ENCODE measurements at regions not wholly inside any gene's neighbourhood (a gene's known extent, or its start where the extent isn't known, plus 50 kb on each side); places are given as distances from the start of the nearest gene placed in this dataset.

DNA sequence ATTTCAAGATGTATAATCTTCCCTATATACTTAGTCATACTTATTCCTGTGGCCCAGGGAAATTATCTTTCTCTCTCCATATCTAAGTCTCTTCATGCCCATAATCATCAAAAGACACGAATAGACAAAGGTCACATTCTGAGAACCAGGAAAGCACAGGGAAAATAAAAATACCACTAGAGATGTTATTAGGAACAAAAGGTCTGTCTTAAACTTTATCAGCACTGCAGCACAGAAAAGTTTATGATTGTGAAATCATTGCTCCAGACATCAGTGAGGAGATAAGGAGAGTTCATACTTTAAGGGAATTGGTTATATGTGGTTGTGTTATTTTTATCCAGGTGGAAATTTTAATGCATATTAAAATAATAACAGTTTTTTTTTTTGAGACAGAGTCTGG lies 974.6 kb upstream of the CELF2 start:
- TF ChIP-seq ZNF274 (IDR thresholded peaks at IDR 0.05; ENCODE audit: low read depth, low read length) = no peak
- TF ChIP-seq, protein P1, sequence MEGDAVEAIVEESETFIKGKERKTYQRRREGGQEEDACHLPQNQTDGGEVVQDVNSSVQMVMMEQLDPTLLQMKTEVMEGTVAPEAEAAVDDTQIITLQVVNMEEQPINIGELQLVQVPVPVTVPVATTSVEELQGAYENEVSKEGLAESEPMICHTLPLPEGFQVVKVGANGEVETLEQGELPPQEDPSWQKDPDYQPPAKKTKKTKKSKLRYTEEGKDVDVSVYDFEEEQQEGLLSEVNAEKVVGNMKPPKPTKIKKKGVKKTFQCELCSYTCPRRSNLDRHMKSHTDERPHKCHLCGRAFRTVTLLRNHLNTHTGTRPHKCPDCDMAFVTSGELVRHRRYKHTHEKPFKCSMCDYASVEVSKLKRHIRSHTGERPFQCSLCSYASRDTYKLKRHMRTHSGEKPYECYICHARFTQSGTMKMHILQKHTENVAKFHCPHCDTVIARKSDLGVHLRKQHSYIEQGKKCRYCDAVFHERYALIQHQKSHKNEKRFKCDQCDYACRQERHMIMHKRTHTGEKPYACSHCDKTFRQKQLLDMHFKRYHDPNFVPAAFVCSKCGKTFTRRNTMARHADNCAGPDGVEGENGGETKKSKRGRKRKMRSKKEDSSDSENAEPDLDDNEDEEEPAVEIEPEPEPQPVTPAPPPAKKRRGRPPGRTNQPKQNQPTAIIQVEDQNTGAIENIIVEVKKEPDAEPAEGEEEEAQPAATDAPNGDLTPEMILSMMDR (IDR thresholded peaks at IDR 0.05 in 2 of 3, conservative IDR thresholded peaks at IDR 0.05 in 1 of 3; ENCODE audit: borderline replicate concordance in 1 of 3, insufficient read depth in 1 of 3, low read depth in 2 of 3, low read length in 2 of 3) = no peak
- no peak for TF ChIP-seq FOSL1 (IDR thresholded peaks at IDR 0.05; ENCODE audit: low read depth)
- TF ChIP-seq EGR1 (IDR thresholded peaks at IDR 0.05; ENCODE audit: low read depth) = no peak
- TF ChIP-seq JUND (IDR thresholded peaks at IDR 0.05) = no peak
- no peak for TF ChIP-seq SIN3A (IDR thresholded peaks at IDR 0.05; ENCODE audit: low read depth)
- TF ChIP-seq POLR2A (IDR thresholded peaks at IDR 0.05; ENCODE audit: borderline replicate concordance, extremely low read depth, insufficient read depth, insufficient read length) = no peak
- TF ChIP-seq ELF1 (IDR thresholded peaks at IDR 0.05; ENCODE audit: borderline replicate concordance, low read depth) = no peak
- no peak for TF ChIP-seq EZH2phosphoT487 (IDR thresholded peaks at IDR 0.05; ENCODE audit: borderline replicate concordance)
- TF ChIP-seq, protein P2, sequence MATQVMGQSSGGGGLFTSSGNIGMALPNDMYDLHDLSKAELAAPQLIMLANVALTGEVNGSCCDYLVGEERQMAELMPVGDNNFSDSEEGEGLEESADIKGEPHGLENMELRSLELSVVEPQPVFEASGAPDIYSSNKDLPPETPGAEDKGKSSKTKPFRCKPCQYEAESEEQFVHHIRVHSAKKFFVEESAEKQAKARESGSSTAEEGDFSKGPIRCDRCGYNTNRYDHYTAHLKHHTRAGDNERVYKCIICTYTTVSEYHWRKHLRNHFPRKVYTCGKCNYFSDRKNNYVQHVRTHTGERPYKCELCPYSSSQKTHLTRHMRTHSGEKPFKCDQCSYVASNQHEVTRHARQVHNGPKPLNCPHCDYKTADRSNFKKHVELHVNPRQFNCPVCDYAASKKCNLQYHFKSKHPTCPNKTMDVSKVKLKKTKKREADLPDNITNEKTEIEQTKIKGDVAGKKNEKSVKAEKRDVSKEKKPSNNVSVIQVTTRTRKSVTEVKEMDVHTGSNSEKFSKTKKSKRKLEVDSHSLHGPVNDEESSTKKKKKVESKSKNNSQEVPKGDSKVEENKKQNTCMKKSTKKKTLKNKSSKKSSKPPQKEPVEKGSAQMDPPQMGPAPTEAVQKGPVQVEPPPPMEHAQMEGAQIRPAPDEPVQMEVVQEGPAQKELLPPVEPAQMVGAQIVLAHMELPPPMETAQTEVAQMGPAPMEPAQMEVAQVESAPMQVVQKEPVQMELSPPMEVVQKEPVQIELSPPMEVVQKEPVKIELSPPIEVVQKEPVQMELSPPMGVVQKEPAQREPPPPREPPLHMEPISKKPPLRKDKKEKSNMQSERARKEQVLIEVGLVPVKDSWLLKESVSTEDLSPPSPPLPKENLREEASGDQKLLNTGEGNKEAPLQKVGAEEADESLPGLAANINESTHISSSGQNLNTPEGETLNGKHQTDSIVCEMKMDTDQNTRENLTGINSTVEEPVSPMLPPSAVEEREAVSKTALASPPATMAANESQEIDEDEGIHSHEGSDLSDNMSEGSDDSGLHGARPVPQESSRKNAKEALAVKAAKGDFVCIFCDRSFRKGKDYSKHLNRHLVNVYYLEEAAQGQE (IDR thresholded peaks at IDR 0.05; ENCODE audit: low read depth) = no peak
- no peak for TF ChIP-seq SP1 (IDR thresholded peaks at IDR 0.05; ENCODE audit: low read depth)
- no peak for TF ChIP-seq RAD21 (IDR thresholded peaks at IDR 0.05; ENCODE audit: low read depth)
- TF ChIP-seq YY1 (IDR thresholded peaks at IDR 0.05; ENCODE audit: extremely low read depth, insufficient replicate concordance, low read depth, low read length) = no peak

Data from HCT116 (cell line).